Right atrium auricular region (tissue), 2 donors: ENCODE measurements at regions not wholly inside any gene's neighbourhood (a gene's known extent, or its start where the extent isn't known, plus 50 kb on each side); places are given as distances from the start of the nearest gene placed in this dataset.

Source experiments
- DNase-seq: peaks from one replicate; pipeline ENCODE4 v3.0.0-alpha.2; 2019; ENCODE audit warnings: low spot score
- H3K27ac ChIP-seq, 2 donors: fragments of 200-600 bp; sonication (generic); 1 replicate in 1 of 2; 2 replicates in 1 of 2; pipeline ENCODE4 v1.5.1; 2016 to 2019
- H3K27me3 ChIP-seq, 2 donors: fragments of 200-600 bp; sonication (generic); one replicate each; pipeline versions ENCODE4 v1.5.1 to v1.6.0; 2017 to 2019
- H3K36me3 ChIP-seq: fragments of 200-600 bp; sonication (generic); one replicate; pipeline ENCODE4 v1.5.1; 2016
- H3K4me1 ChIP-seq, 2 donors: fragments of 200-600 bp; sonication (generic); one replicate each; pipeline versions ENCODE4 v1.5.1 to v1.6.0; 2017 to 2019
- H3K4me3 ChIP-seq, 2 donors: fragments of 200-600 bp; sonication (generic); 1 replicate in 1 of 2; 2 replicates in 1 of 2; pipeline ENCODE4 v1.5.1; 2017 to 2019; ENCODE audit warnings: mild to moderate bottlenecking in 1 of 2, moderate library complexity in 1 of 2
- H3K9me3 ChIP-seq, 2 donors: fragments of 200-600 bp; sonication (generic); one replicate each; pipeline ENCODE4 v1.5.1; 2019
- CTCF ChIP-seq, 2 donors: fragments of 200-600 bp; sonication (generic); IDR thresholded peaks; one replicate each; pipeline ENCODE4 v1.5.1; 2019; ENCODE audit warnings: antibody characterized with exemption in 2 of 2

GRCh38 chr3:18044191-18044590 is 301.8 kb upstream of the TBC1D5 start:
- Histone ChIP-seq H3K36me3 (no peaks in the 10 kb centered on the region), H3K27ac (no peak overlapping the region), H3K4me3 (no peak overlapping the region), H3K27me3 (no peaks in the 10 kb centered on the region), H3K9me3 (no peaks in the 10 kb centered on the region), H3K4me1 (no peaks in the 10 kb centered on the region)
- DNase-seq = no peak
- TF ChIP-seq CTCF (IDR thresholded peaks at IDR 0.05) = no peak

GRCh38 chr3:18036450-18036815 is 294.0 kb upstream of the TBC1D5 start:
- Histone ChIP-seq H3K36me3 (no peaks in the 10 kb centered on the region), H3K4me1 (no peaks in the 10 kb centered on the region), H3K4me3 (no peak overlapping the region), H3K27me3 (no peaks in the 10 kb centered on the region), H3K27ac (no peak overlapping the region), H3K9me3 (no peaks in the 10 kb centered on the region)
- DNase-seq = no peak
- no peak for TF ChIP-seq CTCF (IDR thresholded peaks at IDR 0.05)

- no peak for DNase-seq
- no peak overlapping the region for H3K27ac ChIP-seq
- H3K4me1 ChIP-seq = no peaks in the 10 kb centered on the region
- no peaks in the 10 kb centered on the region for H3K27me3 ChIP-seq
- H3K36me3 ChIP-seq = no peaks in the 10 kb centered on the region
- H3K4me3 ChIP-seq = no peak overlapping the region
- no peak for TF ChIP-seq CTCF (IDR thresholded peaks at IDR 0.05)
- no peaks in the 10 kb centered on the region for H3K9me3 ChIP-seq
Observed at GRCh38 chr3:18035641-18036449, 293.4 kb upstream of the TBC1D5 start.

- DNase-seq = no peak
- Histone ChIP-seq H3K27me3 (no peaks in the 10 kb centered on the region), H3K4me3 (no peak overlapping the region), H3K9me3 (no peaks in the 10 kb centered on the region), H3K27ac (no peak overlapping the region), H3K4me1 (no peaks in the 10 kb centered on the region), H3K36me3 (no peaks in the 10 kb centered on the region)
- no peak for TF ChIP-seq CTCF (IDR thresholded peaks at IDR 0.05)
Observed at GRCh38 chr3:18033581-18034108, 291.2 kb upstream of the TBC1D5 start.

DNA sequence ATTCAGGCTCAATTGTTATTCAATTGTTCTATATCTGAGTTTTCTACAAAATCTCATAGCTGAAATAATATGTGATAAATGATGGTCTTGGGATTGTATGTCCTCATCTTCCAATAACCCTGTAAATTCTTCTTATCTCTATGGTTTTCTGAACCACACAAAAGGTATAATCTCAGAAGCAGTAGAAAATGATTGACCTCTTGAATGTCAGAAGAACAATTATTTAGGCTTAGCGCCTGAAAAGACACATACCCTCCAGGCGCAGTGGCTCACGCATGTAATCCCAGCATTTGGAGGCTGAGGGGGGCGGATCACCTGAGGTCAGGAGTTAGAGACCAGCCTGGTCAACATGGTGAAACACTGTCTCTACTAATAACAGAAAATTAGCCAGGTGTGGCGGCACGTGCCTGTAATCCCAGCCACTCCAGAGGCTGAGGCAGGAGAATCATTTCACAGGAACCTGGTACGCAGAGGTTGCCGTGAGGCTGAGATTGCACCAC is 288.0 kb upstream of the TBC1D5 start:
- Histone ChIP-seq H3K27ac (no peak overlapping the region), H3K9me3 (no peaks in the 10 kb centered on the region), H3K4me3 (no peak overlapping the region), H3K27me3 (no peaks in the 10 kb centered on the region), H3K4me1 (no peaks in the 10 kb centered on the region), H3K36me3 (no peaks in the 10 kb centered on the region)
- no peak for TF ChIP-seq CTCF (IDR thresholded peaks at IDR 0.05)
- DNase-seq = no peak
